ENCODE measurements at regions not wholly inside any gene's neighbourhood (a gene's known extent, or its start where the extent isn't known, plus 50 kb on each side); places are given as distances from the start of the nearest gene placed in this dataset.
A peak's percentile ranks its signal among the peaks of the same experiment; 100 is the strongest.

DNA sequence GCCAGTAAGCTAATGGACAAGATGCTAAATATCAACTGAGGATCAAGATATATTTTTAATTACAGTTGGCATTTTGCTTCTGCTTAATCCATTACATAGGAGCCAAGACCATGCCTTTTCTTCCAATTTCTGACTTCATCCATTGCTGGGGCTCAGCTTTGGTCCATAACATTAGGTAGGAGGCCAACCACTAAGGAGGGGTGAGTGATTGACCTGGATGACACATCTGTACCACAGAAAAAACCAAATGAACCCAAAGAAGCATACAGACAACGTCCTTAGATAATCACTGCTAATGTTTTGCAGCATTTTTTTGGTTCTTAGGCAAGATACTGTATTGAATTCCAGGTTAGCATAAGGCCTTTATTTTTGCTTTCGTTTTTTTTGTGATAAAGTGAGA, 353.2 kb upstream of the KCNH8 start:
- H3K27ac Mint-ChIP-seq, result no peak overlapping the region

DNA sequence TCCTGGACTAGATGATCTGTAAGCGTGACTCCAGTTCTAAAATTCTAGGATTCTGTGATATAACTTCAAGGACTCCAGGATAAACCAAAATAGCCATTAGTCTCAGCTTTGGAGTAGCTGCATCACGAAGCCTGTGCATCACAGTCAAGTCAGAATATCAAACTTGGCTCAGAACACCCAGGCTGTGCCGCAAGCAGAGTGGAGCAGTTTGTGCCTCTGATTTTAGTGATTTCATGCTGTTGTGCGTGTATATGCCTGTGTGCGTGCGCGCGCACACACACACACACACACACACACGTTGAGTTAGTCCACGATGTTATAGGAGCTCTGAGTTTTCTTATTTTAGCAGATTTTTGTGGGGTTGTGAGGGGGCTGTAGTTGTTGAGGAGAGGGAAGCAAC, 356.6 kb upstream of the KCNH8 start:
- Mint-ChIP-seq H3K27ac (no peak overlapping the region), H3K4me3 (no peak overlapping the region)
- POLR2A ChIA-PET, result no interaction called here

More for the DNA sequence above, 353.2 kb upstream of the KCNH8 start:
- peaks cover 0 to 3% (median 0%) of the 10 kb centered on the region in 4 donors for H3K4me1 Mint-ChIP-seq
- no peaks in the 10 kb centered on the region for H3K27me3 Mint-ChIP-seq
- peaks cover 0 to 3% (median 0%) of the 10 kb centered on the region in 9 donors for H3K9me3 Mint-ChIP-seq
- no peak for DNase-seq
- ATAC-seq, result no peak
- peaks cover 0 to 4% (median 0%) of the 10 kb centered on the region in 3 donors for H3K36me3 Mint-ChIP-seq
- POLR2A ChIA-PET, result no interaction called here
- no peak overlapping the region for H3K4me3 Mint-ChIP-seq

DNA sequence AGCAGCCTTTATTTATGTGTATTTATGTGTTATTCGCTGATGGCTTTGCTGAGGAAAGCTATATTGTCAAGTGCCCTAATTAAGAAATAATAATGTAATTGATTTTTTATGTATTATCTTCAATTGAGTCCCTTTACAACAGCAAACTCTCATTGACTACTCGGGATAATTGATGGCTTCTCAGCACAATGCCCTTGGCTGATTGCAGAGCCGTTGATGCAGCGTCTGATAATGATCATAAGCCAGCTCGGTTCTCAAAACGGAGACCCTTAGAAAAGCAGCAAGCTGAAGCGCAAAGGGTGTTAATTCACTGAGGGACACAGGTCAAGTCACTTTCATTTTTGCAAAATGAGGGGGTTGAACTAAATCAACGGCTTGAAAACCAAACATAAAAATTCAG, 357.1 kb upstream of the KCNH8 start:
- no peak for ATAC-seq
- peak overlapping the region in 1 of 10 donors; percentile 12 for H3K4me3 Mint-ChIP-seq

More for the DNA sequence above, 356.6 kb upstream of the KCNH8 start:
- Mint-ChIP-seq H3K36me3 (no peaks in the 10 kb centered on the region), H3K27me3 (no peaks in the 10 kb centered on the region), H3K9me3 (no peaks in the 10 kb centered on the region), H3K4me1 (peaks cover 0 to 3% (median 2%) of the 10 kb centered on the region in 4 donors)
- no peak for ATAC-seq
- no peak for DNase-seq

DNA sequence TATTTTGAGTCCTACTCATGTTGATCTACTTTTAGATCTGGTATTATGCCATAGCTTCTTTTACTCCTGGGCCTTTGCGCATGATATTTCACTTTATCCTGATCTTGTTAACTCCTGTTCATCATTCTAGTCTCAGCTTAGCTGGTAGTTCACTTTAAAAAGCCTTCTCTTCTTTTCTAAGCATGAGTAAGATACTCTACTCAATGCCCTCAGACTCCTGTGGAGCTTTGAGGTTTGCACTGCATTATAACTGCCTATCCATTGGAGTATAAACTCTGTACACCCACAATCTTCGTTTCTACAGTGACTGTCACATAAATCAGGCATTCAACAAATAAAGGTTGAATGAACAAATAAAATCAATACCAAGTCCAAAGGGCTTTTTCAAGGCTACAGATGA, 357.9 kb upstream of the KCNH8 start:
- POLR2A ChIA-PET, result no interaction called here
- H3K27ac Mint-ChIP-seq, result no peak overlapping the region

More for the DNA sequence above, 357.1 kb upstream of the KCNH8 start:
- no peak for DNase-seq
- Mint-ChIP-seq H3K36me3 (no peaks in the 10 kb centered on the region), H3K27ac (no peak overlapping the region), H3K9me3 (peaks cover 0 to 4% (median 0%) of the 10 kb centered on the region in 9 donors), H3K4me1 (peaks cover 3 to 7% (median 3%) of the 10 kb centered on the region in 4 donors), H3K27me3 (no peaks in the 10 kb centered on the region)
- POLR2A ChIA-PET, result no interaction called here

GRCh38 chr3:18789734-18790133, 358.6 kb upstream of the KCNH8 start:
- DNase-seq, result peak in 2 of 10 donors; percentile 18 to 21
- H3K9me3 Mint-ChIP-seq, result peaks cover 0 to 6% (median 0%) of the 10 kb centered on the region in 9 donors
- peak; percentile 24 to 31 for ATAC-seq
- POLR2A ChIA-PET, result no interaction called here
- H3K36me3 Mint-ChIP-seq, result no peaks in the 10 kb centered on the region
- no peaks in the 10 kb centered on the region for H3K27me3 Mint-ChIP-seq
- no peak overlapping the region for H3K4me3 Mint-ChIP-seq
- peak overlapping the region in 1 of 10 donors; percentile 41 for H3K27ac Mint-ChIP-seq
- H3K4me1 Mint-ChIP-seq, result peaks cover 3 to 8% (median 3%) of the 10 kb centered on the region in 4 donors

More for the DNA sequence above, 357.9 kb upstream of the KCNH8 start:
- DNase-seq, result peak in 1 of 10 donors; percentile 9
- ATAC-seq, result peak; percentile 43 to 61
- Mint-ChIP-seq H3K36me3 (no peaks in the 10 kb centered on the region), H3K4me3 (no peak overlapping the region), H3K9me3 (peaks cover 0 to 6% (median 0%) of the 10 kb centered on the region in 9 donors), H3K27me3 (no peaks in the 10 kb centered on the region), H3K4me1 (peaks cover 3 to 8% (median 3%) of the 10 kb centered on the region in 4 donors)

GRCh38 chr3:18787441-18787840, 360.9 kb upstream of the KCNH8 start:
- no peaks in the 10 kb centered on the region for H3K36me3 Mint-ChIP-seq
- H3K4me1 Mint-ChIP-seq, result peaks cover 3 to 10% (median 7%) of the 10 kb centered on the region in 4 donors
- peak in 2 of 10 donors; percentile 33 to 36 for DNase-seq
- no peak overlapping the region for H3K27ac Mint-ChIP-seq
- H3K4me3 Mint-ChIP-seq, result no peak overlapping the region
- peaks cover 0 to 6% (median 0%) of the 10 kb centered on the region in 9 donors for H3K9me3 Mint-ChIP-seq
- no peaks in the 10 kb centered on the region for H3K27me3 Mint-ChIP-seq
- POLR2A ChIA-PET, result interaction anchor here (0.7 to 1.2 kb wide), 3 partner anchors 29 to 343 kb away, joined by 3 to 5 read pairs (median 3); no protein-coding TSS in a partner anchor
- ATAC-seq, result peak in 1 of 2 donors; percentile 20

DNA sequence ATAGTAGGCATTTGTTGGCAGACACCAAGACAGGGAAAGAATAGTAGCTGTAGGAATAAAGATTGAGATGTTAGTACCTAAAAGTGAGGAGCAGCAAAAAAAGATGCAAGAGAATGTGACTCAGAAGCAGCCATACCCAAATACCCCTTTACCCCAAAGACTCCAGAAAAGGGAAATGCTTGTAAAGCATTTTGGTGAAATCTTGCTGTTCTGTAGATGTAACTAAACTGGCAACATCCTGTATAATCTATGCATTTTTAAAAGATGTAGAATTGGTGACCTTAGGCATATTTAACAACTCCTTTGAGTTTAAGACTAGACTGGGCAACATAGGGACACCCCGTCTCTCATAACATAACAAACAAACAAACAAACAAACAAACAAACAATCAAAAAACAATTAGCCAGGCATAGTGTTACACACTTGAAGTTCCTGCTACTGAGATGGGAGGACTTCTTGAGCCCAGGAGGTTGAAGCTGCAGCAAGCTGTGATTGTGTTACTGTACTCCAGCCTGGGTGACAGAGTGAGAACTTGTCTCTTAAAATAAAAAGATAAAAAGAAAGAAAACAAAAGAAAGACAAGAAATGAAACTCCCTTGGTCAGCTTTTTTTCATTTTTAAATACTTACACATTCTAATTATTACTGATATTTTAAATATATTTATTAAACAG, 361.5 kb upstream of the KCNH8 start:
- DNase-seq, result peak in 2 of 10 donors; percentile 29 to 44
- Mint-ChIP-seq H3K27ac (no peak overlapping the region), H3K36me3 (no peaks in the 10 kb centered on the region), H3K9me3 (peaks cover 0 to 6% (median 0%) of the 10 kb centered on the region in 9 donors), H3K27me3 (no peaks in the 10 kb centered on the region), H3K4me1 (peaks cover 6 to 16% (median 12%) of the 10 kb centered on the region in 4 donors), H3K4me3 (no peak overlapping the region)
- peak; percentile 46 to 49 for ATAC-seq
- POLR2A ChIA-PET, result interaction anchor here (0.7 to 1.2 kb wide), 3 partner anchors 28 to 342 kb away, joined by 3 to 5 read pairs (median 3); no protein-coding TSS in a partner anchor

DNA sequence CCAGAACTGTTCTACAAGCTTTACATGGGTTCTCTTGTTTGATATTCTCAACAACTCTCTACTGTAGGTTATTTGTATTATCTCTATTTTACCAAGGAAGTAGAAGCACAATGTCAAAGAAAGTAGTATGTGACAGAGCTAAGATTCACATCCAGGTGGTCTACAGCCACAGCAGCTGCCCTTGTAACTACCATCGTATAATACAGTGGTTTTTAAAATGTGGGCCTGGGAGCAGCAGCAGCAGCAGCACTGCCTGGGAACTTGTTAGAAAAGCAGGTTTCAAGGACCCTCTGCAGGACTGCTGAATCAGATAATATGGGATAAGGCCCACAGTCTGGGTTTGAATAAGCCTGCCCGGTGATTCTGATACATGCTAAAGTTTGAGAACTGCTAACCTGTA, 357.1 kb upstream of the SATB1 start:
- Mint-ChIP-seq H3K27me3 (no peaks in the 10 kb centered on the region), H3K27ac (peak overlapping the region in 4 of 10 donors; percentile 46 to 82 (median 74)), H3K4me1 (peaks cover 22 to 51% (median 44%) of the 10 kb centered on the region in 4 donors), H3K9me3 (peaks cover 0 to 6% (median 0%) of the 10 kb centered on the region in 9 donors), H3K4me3 (peak overlapping the region in 1 of 10 donors; percentile 11), H3K36me3 (no peaks in the 10 kb centered on the region)
- DNase-seq (no peak), ATAC-seq (no peak)
- POLR2A ChIA-PET, result no interaction called here

GRCh38 chr3:18780959-18781358, 355.8 kb upstream of the SATB1 start:
- peak; percentile 53 to 83 for ATAC-seq
- POLR2A ChIA-PET, result interaction anchor here (0.6 kb wide), 1 partner anchor 336 kb away, joined by 3 read pairs; no protein-coding TSS in a partner anchor
- Mint-ChIP-seq H3K4me3 (peak overlapping the region; percentile 65 to 90 (median 74)), H3K36me3 (no peaks in the 10 kb centered on the region), H3K4me1 (peaks cover 22 to 51% (median 41%) of the 10 kb centered on the region in 4 donors), H3K27me3 (no peaks in the 10 kb centered on the region), H3K27ac (peak overlapping the region; percentile 31 to 94 (median 82)), H3K9me3 (no peaks in the 10 kb centered on the region)
- peak in 5 of 10 donors; percentile 8 to 52 (median 21) for DNase-seq

- H3K27ac Mint-ChIP-seq, result peak overlapping the region in 2 of 10 donors; percentile 38 to 72
- no peaks in the 10 kb centered on the region for H3K36me3 Mint-ChIP-seq
- H3K4me3 Mint-ChIP-seq, result peak overlapping the region in 2 of 10 donors; percentile 67 to 81
- POLR2A ChIA-PET, result no interaction called here
- peaks cover 23 to 60% (median 44%) of the 10 kb centered on the region in 4 donors for H3K4me1 Mint-ChIP-seq
- no peaks in the 10 kb centered on the region for H3K9me3 Mint-ChIP-seq
- H3K27me3 Mint-ChIP-seq, result no peaks in the 10 kb centered on the region
- DNase-seq (no peak), ATAC-seq (no peak)
These were observed 354.6 kb upstream of the SATB1 start for GRCh38 chr3:18779704-18780103.

- Mint-ChIP-seq H3K4me3 (peak overlapping the region; percentile 26 to 81 (median 57)), H3K4me1 (peaks cover 25 to 65% (median 52%) of the 10 kb centered on the region in 4 donors), H3K27me3 (no peaks in the 10 kb centered on the region), H3K9me3 (no peaks in the 10 kb centered on the region), H3K36me3 (no peaks in the 10 kb centered on the region), H3K27ac (peak overlapping the region; percentile 38 to 92 (median 70))
- POLR2A ChIA-PET, result interaction anchor here (0.6 to 1.3 kb wide), 3 partner anchors 48 to 334 kb away, joined by 3 to 6 read pairs (median 4); no protein-coding TSS in a partner anchor
- ATAC-seq, result peak; percentile 73 to 84
- DNase-seq, result peak in 3 of 10 donors; percentile 30 to 61 (median 51)
These were observed 353.5 kb upstream of the SATB1 start for GRCh38 chr3:18778598-18778997.

DNA sequence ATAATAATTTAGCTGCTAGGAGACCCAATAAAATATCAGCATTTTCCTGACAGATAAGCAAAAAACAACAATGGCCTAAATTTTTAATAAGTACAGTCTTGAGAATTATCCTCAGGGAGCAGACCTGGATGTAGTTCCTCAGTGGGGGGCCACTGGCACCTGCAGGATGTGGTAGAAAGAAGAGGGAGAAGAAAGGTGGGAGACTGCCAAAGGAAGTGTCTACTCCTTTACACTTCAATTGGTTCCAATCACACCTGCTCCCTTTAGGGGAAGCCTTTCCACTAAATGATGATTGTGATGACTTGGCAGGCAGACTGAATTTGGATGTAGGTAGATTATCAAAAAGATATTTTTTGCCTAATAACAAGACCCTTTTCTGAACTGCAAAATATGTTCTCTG, 353.0 kb upstream of the SATB1 start:
- no peaks in the 10 kb centered on the region for H3K27me3 Mint-ChIP-seq
- peak overlapping the region; percentile 38 to 92 (median 67) for H3K27ac Mint-ChIP-seq
- POLR2A ChIA-PET, result interaction anchor here (0.8 to 1.3 kb wide), 2 partner anchors 48 to 333 kb away, joined by 4 to 6 read pairs; no protein-coding TSS in a partner anchor
- H3K9me3 Mint-ChIP-seq, result no peaks in the 10 kb centered on the region
- H3K4me3 Mint-ChIP-seq, result peak overlapping the region in 8 of 10 donors; percentile 30 to 81 (median 64)
- H3K36me3 Mint-ChIP-seq, result no peaks in the 10 kb centered on the region
- DNase-seq (no peak), ATAC-seq (no peak)
- H3K4me1 Mint-ChIP-seq, result peaks cover 25 to 69% (median 54%) of the 10 kb centered on the region in 4 donors

DNA sequence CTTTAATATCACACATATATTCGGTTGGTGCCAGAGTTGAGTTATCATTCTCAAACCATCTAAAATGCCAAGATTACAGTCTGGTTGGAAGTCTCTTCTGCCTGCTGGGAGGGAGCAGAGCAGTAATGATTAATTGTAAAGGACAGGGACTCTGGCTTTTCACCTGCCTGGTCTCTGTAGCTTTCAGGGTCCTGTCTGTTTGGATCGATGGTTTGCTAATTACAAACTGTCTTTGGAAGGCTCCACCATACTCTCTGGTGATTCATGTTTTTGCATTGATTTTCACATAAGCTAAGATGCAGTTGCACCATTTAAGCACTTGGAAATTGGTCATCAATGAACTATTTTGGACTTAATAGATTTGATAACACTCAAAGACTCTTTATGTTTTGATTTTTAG, 350.4 kb upstream of the SATB1 start:
- no peaks in the 10 kb centered on the region for H3K36me3 Mint-ChIP-seq
- POLR2A ChIA-PET, result no interaction called here
- H3K27me3 Mint-ChIP-seq, result no peaks in the 10 kb centered on the region
- H3K27ac Mint-ChIP-seq, result no peak overlapping the region
- peaks cover 26 to 66% (median 50%) of the 10 kb centered on the region in 4 donors for H3K4me1 Mint-ChIP-seq
- ATAC-seq (no peak), DNase-seq (no peak)
- no peak overlapping the region for H3K4me3 Mint-ChIP-seq
- H3K9me3 Mint-ChIP-seq, result no peaks in the 10 kb centered on the region

All from naive thymus-derived CD8-positive, alpha-beta T cell (primary cell).